Vagina (tissue), 2 donors: ENCODE measurements at regions not wholly inside any gene's neighbourhood (a gene's known extent, or its start where the extent isn't known, plus 50 kb on each side); places are given as distances from the start of the nearest gene placed in this dataset.

ENCODE experiments used
- DNase-seq, 2 donors: peaks; one replicate each; pipeline ENCODE4 v3.0.0-alpha.2; 2017; ENCODE audit errors: extremely low spot score in 2 of 2
- H3K27ac ChIP-seq: fragments of 200-600 bp; sonication (generic); one replicate; pipeline ENCODE4 v1.5.1; 2019
- H3K27me3 ChIP-seq: fragments of 200-600 bp; sonication (generic); one replicate; pipeline ENCODE4 v1.5.1; 2019
- H3K36me3 ChIP-seq, 2 donors: fragments of 200-600 bp; sonication (generic); one replicate each; pipeline ENCODE4 v1.5.1; 2017 to 2019
- H3K4me1 ChIP-seq: fragments of 200-600 bp; sonication (generic); one replicate; pipeline ENCODE4 v1.5.1; 2019
- H3K4me3 ChIP-seq, 2 donors: fragments of 200-600 bp; sonication (generic); 1 replicate in 1 of 2; 2 replicates in 1 of 2; pipeline ENCODE4 v1.5.1; 2016 to 2019
- H3K9me3 ChIP-seq: fragments of 200-600 bp; sonication (generic); one replicate; pipeline ENCODE4 v1.5.1; 2019
- CTCF ChIP-seq, 3 experiments: fragments of 450-650 bp in 2 of 3; fragments of 200-600 bp in 1 of 3; sonication (generic) in 1 of 3; IDR thresholded peaks; one replicate each; pipeline ENCODE4 v1.5.1; 2017 to 2019; ENCODE audit warnings: antibody characterized with exemption in 3 of 3, mild to moderate bottlenecking in 2 of 3, moderate library complexity in 2 of 3
- POLR2A ChIP-seq, 2 donors: fragments of 450-650 bp; IDR thresholded peaks; one replicate each; pipeline ENCODE4 v1.6.1; 2017; ENCODE audit warnings: antibody characterized with exemption in 2 of 2, mild to moderate bottlenecking in 2 of 2, moderate library complexity in 2 of 2
- POLR2AphosphoS5 ChIP-seq, 2 donors: sonication (generic); formaldehyde crosslinking; IDR thresholded peaks; one replicate each; pipeline ENCODE4 v1.9.0; 2017; ENCODE audit warnings: antibody characterized with exemption in 2 of 2, mild to moderate bottlenecking in 2 of 2, low read depth in 1 of 2; ENCODE audit not compliant: insufficient read depth in 1 of 2
- intact Hi-C: fragments of 100-400 bp; cut with DNase I; formaldehyde crosslinking; loops from one replicate; pipeline ENCODE4 v1.15.1; 2023

- Histone ChIP-seq H3K4me3 (no peak overlapping the region), H3K27me3 (no peaks in the 10 kb centered on the region), H3K4me1 (no peaks in the 10 kb centered on the region), H3K9me3 (no peaks in the 10 kb centered on the region), H3K36me3 (no peaks in the 10 kb centered on the region), H3K27ac (no peak overlapping the region)
- intact Hi-C loops: no loop called here
- TF ChIP-seq POLR2A (IDR thresholded peaks at IDR 0.05) (no peak), POLR2AphosphoS5 (IDR thresholded peaks at IDR 0.05; ENCODE audit: insufficient read depth in 1 of 2, low read depth in 1 of 2) (no peak), CTCF (IDR thresholded peaks at IDR 0.05) (no peak)
- DNase-seq: no peak
These were observed 822.8 kb downstream of the BRINP3 start for GRCh38 chr1:189654906-189655305.

- no peak for TF ChIP-seq CTCF (IDR thresholded peaks at IDR 0.05)
- TF ChIP-seq POLR2A (IDR thresholded peaks at IDR 0.05): no peak
- TF ChIP-seq POLR2AphosphoS5 (IDR thresholded peaks at IDR 0.05; ENCODE audit: insufficient read depth in 1 of 2, low read depth in 1 of 2): no peak
- no peak overlapping the region for H3K4me3 ChIP-seq
- H3K27me3 ChIP-seq: no peaks in the 10 kb centered on the region
- no peak for DNase-seq
- no peaks in the 10 kb centered on the region for H3K36me3 ChIP-seq
- intact Hi-C loops: no loop called here
- H3K9me3 ChIP-seq: no peaks in the 10 kb centered on the region
- H3K27ac ChIP-seq: no peak overlapping the region
- H3K4me1 ChIP-seq: no peaks in the 10 kb centered on the region
These were observed 820.8 kb downstream of the BRINP3 start for GRCh38 chr1:189656628-189657530.

GRCh38 chr1:189657715-189658114, 819.9 kb downstream of the BRINP3 start:
- no peak for DNase-seq
- Histone ChIP-seq H3K9me3 (no peaks in the 10 kb centered on the region), H3K4me3 (no peak overlapping the region), H3K4me1 (no peaks in the 10 kb centered on the region), H3K36me3 (no peaks in the 10 kb centered on the region), H3K27me3 (no peaks in the 10 kb centered on the region), H3K27ac (no peak overlapping the region)
- TF ChIP-seq POLR2A (IDR thresholded peaks at IDR 0.05): no peak
- no peak for TF ChIP-seq POLR2AphosphoS5 (IDR thresholded peaks at IDR 0.05; ENCODE audit: insufficient read depth in 1 of 2, low read depth in 1 of 2)
- TF ChIP-seq CTCF (IDR thresholded peaks at IDR 0.05): no peak
- intact Hi-C loops: no loop called here

GRCh38 chr1:189658381-189658780, 819.3 kb downstream of the BRINP3 start:
- no peak for TF ChIP-seq CTCF (IDR thresholded peaks at IDR 0.05)
- no peak for TF ChIP-seq POLR2A (IDR thresholded peaks at IDR 0.05)
- TF ChIP-seq POLR2AphosphoS5 (IDR thresholded peaks at IDR 0.05; ENCODE audit: insufficient read depth in 1 of 2, low read depth in 1 of 2): no peak
- intact Hi-C loops: no loop called here
- no peak for DNase-seq

GRCh38 chr1:189659731-189660130, 817.9 kb downstream of the BRINP3 start:
- TF ChIP-seq CTCF (IDR thresholded peaks at IDR 0.05) (no peak), POLR2A (IDR thresholded peaks at IDR 0.05) (no peak), POLR2AphosphoS5 (IDR thresholded peaks at IDR 0.05; ENCODE audit: insufficient read depth in 1 of 2, low read depth in 1 of 2) (no peak)
- Histone ChIP-seq H3K27ac (no peak overlapping the region), H3K36me3 (no peaks in the 10 kb centered on the region), H3K4me1 (no peaks in the 10 kb centered on the region), H3K27me3 (no peaks in the 10 kb centered on the region), H3K9me3 (no peaks in the 10 kb centered on the region), H3K4me3 (no peak overlapping the region)
- intact Hi-C loops: no loop called here
- no peak for DNase-seq

More at GRCh38 chr1:189658381-189658780, 819.3 kb downstream of the BRINP3 start:
- Histone ChIP-seq H3K36me3 (no peaks in the 10 kb centered on the region), H3K4me1 (no peaks in the 10 kb centered on the region), H3K4me3 (no peak overlapping the region), H3K27ac (no peak overlapping the region), H3K27me3 (no peaks in the 10 kb centered on the region), H3K9me3 (no peaks in the 10 kb centered on the region)
